Uterus (tissue), 3 donors: ENCODE measurements at regions not wholly inside any gene's neighbourhood (a gene's known extent, or its start where the extent isn't known, plus 50 kb on each side); places are given as distances from the start of the nearest gene placed in this dataset.

Experiments
- DNase-seq, 2 donors: peaks; one replicate each; pipeline ENCODE4 v3.0.0-alpha.2; 2019 to 2020
- H3K27ac ChIP-seq, 2 donors: fragments of 200-600 bp; sonication (generic); 1 replicate in 1 of 2; 2 replicates in 1 of 2; pipeline ENCODE4 v1.5.1; 2016 to 2018
- H3K27me3 ChIP-seq, 2 donors: fragments of 200-600 bp; sonication (generic); one replicate each; pipeline ENCODE4 v1.5.1; 2018 to 2019; ENCODE audit warnings: control low read depth in 1 of 2
- H3K36me3 ChIP-seq, 2 donors: fragments of 200-600 bp; sonication (generic); one replicate each; pipeline ENCODE4 v1.5.1; 2019; ENCODE audit warnings: control low read depth in 1 of 2
- H3K4me1 ChIP-seq, 2 donors: fragments of 200-600 bp; sonication (generic); one replicate each; pipeline ENCODE4 v1.5.1; 2018 to 2019; ENCODE audit warnings: control low read depth in 1 of 2
- H3K4me3 ChIP-seq, 2 donors: fragments of 200-600 bp; sonication (generic); 1 replicate in 1 of 2; 2 replicates in 1 of 2; pipeline ENCODE4 v1.5.1; 2018 to 2019; ENCODE audit warnings: mild to moderate bottlenecking in 1 of 2
- H3K9me3 ChIP-seq, 2 donors: fragments of 200-600 bp; sonication (generic); one replicate each; pipeline ENCODE4 v1.5.1; 2019; ENCODE audit warnings: control low read depth in 1 of 2
- POLR2A ChIP-seq, 2 donors: fragments of 450-650 bp; IDR thresholded peaks; one replicate each; pipeline ENCODE4 v1.6.1; 2016; ENCODE audit warnings: antibody characterized with exemption in 2 of 2, mild to moderate bottlenecking in 1 of 2, moderate library complexity in 1 of 2
- intact Hi-C: fragments of 100-400 bp; cut with DNase I; formaldehyde crosslinking; loops from one replicate; pipeline ENCODE4 v1.15.1; 2023; ENCODE audit warnings: low total_unique reads
- TF ChIP-seq, protein P1 (sequence below), 4 experiments: fragments of 200-600 bp in 2 of 4; fragments of 450-650 bp in 2 of 4; sonication (generic) in 2 of 4; IDR thresholded peaks; one replicate each; pipeline ENCODE4 v1.5.1; 2016 to 2019; ENCODE audit warnings: antibody characterized with exemption in 4 of 4, mild to moderate bottlenecking in 2 of 4, moderate library complexity in 1 of 4
- donor health status: DM: yes; HTN: yes; CAD: no.

- TF ChIP-seq POLR2A (IDR thresholded peaks at IDR 0.05), result no peak
- TF ChIP-seq, protein P1, sequence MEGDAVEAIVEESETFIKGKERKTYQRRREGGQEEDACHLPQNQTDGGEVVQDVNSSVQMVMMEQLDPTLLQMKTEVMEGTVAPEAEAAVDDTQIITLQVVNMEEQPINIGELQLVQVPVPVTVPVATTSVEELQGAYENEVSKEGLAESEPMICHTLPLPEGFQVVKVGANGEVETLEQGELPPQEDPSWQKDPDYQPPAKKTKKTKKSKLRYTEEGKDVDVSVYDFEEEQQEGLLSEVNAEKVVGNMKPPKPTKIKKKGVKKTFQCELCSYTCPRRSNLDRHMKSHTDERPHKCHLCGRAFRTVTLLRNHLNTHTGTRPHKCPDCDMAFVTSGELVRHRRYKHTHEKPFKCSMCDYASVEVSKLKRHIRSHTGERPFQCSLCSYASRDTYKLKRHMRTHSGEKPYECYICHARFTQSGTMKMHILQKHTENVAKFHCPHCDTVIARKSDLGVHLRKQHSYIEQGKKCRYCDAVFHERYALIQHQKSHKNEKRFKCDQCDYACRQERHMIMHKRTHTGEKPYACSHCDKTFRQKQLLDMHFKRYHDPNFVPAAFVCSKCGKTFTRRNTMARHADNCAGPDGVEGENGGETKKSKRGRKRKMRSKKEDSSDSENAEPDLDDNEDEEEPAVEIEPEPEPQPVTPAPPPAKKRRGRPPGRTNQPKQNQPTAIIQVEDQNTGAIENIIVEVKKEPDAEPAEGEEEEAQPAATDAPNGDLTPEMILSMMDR (IDR thresholded peaks at IDR 0.05), result no peak
- Histone ChIP-seq H3K36me3 (no peaks in the 10 kb centered on the region), H3K27ac (no peak overlapping the region), H3K4me3 (no peak overlapping the region), H3K4me1 (no peaks in the 10 kb centered on the region), H3K27me3 (no peaks in the 10 kb centered on the region), H3K9me3 (no peaks in the 10 kb centered on the region)
- DNase-seq, result no peak
- intact Hi-C loops, result no loop called here
Observed at GRCh38 chr18:39200153-39200552, 1634.6 kb upstream of the CELF4 start.

- Histone ChIP-seq H3K4me1 (no peaks in the 10 kb centered on the region), H3K27ac (no peak overlapping the region), H3K9me3 (no peaks in the 10 kb centered on the region), H3K36me3 (no peaks in the 10 kb centered on the region), H3K4me3 (no peak overlapping the region), H3K27me3 (no peaks in the 10 kb centered on the region)
- no peak for DNase-seq
- TF ChIP-seq, protein P1 (IDR thresholded peaks at IDR 0.05), result no peak
- TF ChIP-seq POLR2A (IDR thresholded peaks at IDR 0.05), result no peak
- intact Hi-C loops, result no loop called here
Observed at GRCh38 chr18:39199231-39199855, 1633.7 kb upstream of the CELF4 start.

- no peak for DNase-seq
- no peaks in the 10 kb centered on the region for H3K27me3 ChIP-seq
- intact Hi-C loops, result no loop called here
- H3K27ac ChIP-seq, result no peak overlapping the region
- H3K4me1 ChIP-seq, result no peaks in the 10 kb centered on the region
- H3K4me3 ChIP-seq, result no peak overlapping the region
- no peaks in the 10 kb centered on the region for H3K9me3 ChIP-seq
- no peaks in the 10 kb centered on the region for H3K36me3 ChIP-seq
- TF ChIP-seq, protein P1 (IDR thresholded peaks at IDR 0.05), result no peak
Observed at GRCh38 chr18:39198376-39198775, 1632.8 kb upstream of the CELF4 start.

GRCh38 chr18:39191931-39192330 lies 1626.3 kb upstream of the CELF4 start:
- no peaks in the 10 kb centered on the region for H3K36me3 ChIP-seq
- TF ChIP-seq, protein P1 (IDR thresholded peaks at IDR 0.05), result no peak
- no peak for TF ChIP-seq POLR2A (IDR thresholded peaks at IDR 0.05)
- no peak overlapping the region for H3K4me3 ChIP-seq
- no peaks in the 10 kb centered on the region for H3K27me3 ChIP-seq
- H3K9me3 ChIP-seq, result no peaks in the 10 kb centered on the region
- no peak overlapping the region for H3K27ac ChIP-seq
- intact Hi-C loops, result no loop called here
- H3K4me1 ChIP-seq, result no peaks in the 10 kb centered on the region
- DNase-seq, result no peak

DNA sequence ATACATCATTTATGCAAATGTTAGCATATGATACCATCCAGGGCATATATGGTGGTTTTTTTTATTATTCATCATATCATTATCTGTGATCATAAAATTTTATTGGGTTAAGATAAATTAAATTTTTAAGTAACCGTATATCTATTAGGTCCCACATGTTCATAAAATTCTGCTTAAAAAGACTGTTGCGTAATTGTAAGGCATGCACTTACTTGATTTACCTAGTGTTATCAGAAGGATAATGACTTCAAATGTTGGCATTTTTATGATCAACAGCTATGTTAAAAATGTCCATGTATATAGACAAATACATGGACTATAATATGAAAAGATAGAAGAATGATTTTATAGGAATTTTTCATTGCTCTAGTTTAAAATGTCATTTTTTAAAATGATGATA lies 1625.5 kb upstream of the CELF4 start:
- TF ChIP-seq, protein P1 (IDR thresholded peaks at IDR 0.05), result no peak
- no peak for TF ChIP-seq POLR2A (IDR thresholded peaks at IDR 0.05)

More for the DNA sequence above, 1625.5 kb upstream of the CELF4 start:
- Histone ChIP-seq H3K27me3 (no peaks in the 10 kb centered on the region), H3K27ac (no peak overlapping the region), H3K4me1 (no peaks in the 10 kb centered on the region), H3K4me3 (no peak overlapping the region), H3K9me3 (no peaks in the 10 kb centered on the region), H3K36me3 (no peaks in the 10 kb centered on the region)
- intact Hi-C loops, result no loop called here
- no peak for DNase-seq
